ENCODE measurements at regions not wholly inside any gene's neighbourhood (a gene's known extent, or its start where the extent isn't known, plus 50 kb on each side); places are given as distances from the start of the nearest gene placed in this dataset.

DNA sequence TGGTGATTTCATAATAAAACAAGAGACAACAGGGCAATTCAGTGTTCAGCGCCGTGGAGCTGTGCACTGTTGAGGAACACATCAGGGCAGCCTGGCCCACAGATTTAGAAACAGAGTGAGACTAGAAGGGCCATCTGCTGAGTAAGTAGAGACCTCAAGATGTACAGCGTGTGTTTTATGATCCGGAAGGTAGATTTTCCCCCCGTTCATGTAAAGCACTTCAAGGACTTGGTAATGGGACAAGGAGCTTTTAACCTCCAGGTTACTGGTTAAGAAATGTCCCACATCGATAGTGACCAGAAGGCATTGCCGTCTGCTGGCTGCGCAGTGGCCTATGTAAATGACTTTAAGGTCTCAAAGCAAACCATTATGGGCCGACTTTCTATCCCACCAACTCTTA is 1057.7 kb upstream of the EEF2KMT start:
- no peaks in the 10 kb centered on the region for H3K79me2 ChIP-seq (replicated peaks; ENCODE audit: insufficient read depth)
- H3K36me3 ChIP-seq (ENCODE audit: insufficient read depth) = no peaks in the 10 kb centered on the region
- Mint-ChIP-seq H3K27me3 (ENCODE audit: insufficient read depth, low read depth, poor library complexity) (no peaks in the 10 kb centered on the region), H3K36me3 (ENCODE audit: low read depth) (no peaks in the 10 kb centered on the region), H3K4me3 (no peak overlapping the region), H3K9me3 (no peaks in the 10 kb centered on the region), H3K27ac (no peak overlapping the region), H3K4me1 (peaks cover 6% of the 10 kb centered on the region; the same call in 1 of the 3 replicates)
- H3K4me1 ChIP-seq (ENCODE audit: insufficient read depth) = no peaks in the 10 kb centered on the region
- no peaks in the 10 kb centered on the region for H3K9me2 ChIP-seq (ENCODE audit: insufficient read depth)
- H3K4me2 ChIP-seq = no peak overlapping the region
- no peak overlapping the region for H3K27ac ChIP-seq (ENCODE audit: low read depth)
- H2AFZ ChIP-seq = no peak overlapping the region
- ATAC-seq = no peak
- H3F3A ChIP-seq (replicated peaks; ENCODE audit: low read depth) = no peaks in the 10 kb centered on the region
- H4K20me1 ChIP-seq (replicated peaks; ENCODE audit: insufficient read depth) = no peaks in the 10 kb centered on the region
- TF ChIP-seq, protein P1, sequence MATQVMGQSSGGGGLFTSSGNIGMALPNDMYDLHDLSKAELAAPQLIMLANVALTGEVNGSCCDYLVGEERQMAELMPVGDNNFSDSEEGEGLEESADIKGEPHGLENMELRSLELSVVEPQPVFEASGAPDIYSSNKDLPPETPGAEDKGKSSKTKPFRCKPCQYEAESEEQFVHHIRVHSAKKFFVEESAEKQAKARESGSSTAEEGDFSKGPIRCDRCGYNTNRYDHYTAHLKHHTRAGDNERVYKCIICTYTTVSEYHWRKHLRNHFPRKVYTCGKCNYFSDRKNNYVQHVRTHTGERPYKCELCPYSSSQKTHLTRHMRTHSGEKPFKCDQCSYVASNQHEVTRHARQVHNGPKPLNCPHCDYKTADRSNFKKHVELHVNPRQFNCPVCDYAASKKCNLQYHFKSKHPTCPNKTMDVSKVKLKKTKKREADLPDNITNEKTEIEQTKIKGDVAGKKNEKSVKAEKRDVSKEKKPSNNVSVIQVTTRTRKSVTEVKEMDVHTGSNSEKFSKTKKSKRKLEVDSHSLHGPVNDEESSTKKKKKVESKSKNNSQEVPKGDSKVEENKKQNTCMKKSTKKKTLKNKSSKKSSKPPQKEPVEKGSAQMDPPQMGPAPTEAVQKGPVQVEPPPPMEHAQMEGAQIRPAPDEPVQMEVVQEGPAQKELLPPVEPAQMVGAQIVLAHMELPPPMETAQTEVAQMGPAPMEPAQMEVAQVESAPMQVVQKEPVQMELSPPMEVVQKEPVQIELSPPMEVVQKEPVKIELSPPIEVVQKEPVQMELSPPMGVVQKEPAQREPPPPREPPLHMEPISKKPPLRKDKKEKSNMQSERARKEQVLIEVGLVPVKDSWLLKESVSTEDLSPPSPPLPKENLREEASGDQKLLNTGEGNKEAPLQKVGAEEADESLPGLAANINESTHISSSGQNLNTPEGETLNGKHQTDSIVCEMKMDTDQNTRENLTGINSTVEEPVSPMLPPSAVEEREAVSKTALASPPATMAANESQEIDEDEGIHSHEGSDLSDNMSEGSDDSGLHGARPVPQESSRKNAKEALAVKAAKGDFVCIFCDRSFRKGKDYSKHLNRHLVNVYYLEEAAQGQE (IDR thresholded peaks at IDR 0.05; ENCODE audit: unreplicated experiment) = no peak
- TF ChIP-seq EZH2 (IDR thresholded peaks at IDR 0.05; ENCODE audit: low read depth, unreplicated experiment) (no peak), ZNF331 (CRISPR knock-in tag; IDR thresholded peaks at IDR 0.05; ENCODE audit: low read depth) (no peak), POLR2AphosphoS5 (IDR thresholded peaks at IDR 0.05; ENCODE audit: low read depth) (no peak), STAT1 (IDR thresholded peaks at IDR 0.05; ENCODE audit: unreplicated experiment) (no peak)
- no peaks in the 10 kb centered on the region for H3K27me3 ChIP-seq (ENCODE audit: insufficient read depth)
- no peak for DNase-seq (ENCODE audit: low spot score)
- H3K4me3 ChIP-seq = no peak overlapping the region

DNA sequence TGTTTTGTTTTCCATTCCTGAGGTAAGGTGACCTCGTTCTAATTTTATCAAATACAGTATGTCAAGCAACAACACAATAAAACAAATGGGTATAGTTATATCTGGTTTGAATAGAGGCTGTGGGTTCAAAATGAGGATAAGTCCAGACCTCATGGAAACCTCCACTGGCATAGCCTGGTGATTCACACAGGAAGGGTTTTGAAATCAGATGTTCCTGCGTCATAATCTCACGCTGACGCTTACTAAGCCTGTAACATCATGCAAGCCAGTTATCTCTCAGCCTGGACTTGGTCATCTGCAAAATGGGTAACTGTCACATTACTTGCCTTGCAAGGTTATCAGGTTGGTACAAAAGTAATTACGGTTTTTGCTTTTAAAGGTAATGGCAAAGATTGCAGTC is 1056.3 kb upstream of the EEF2KMT start:
- no peaks in the 10 kb centered on the region for H3K9me2 ChIP-seq (ENCODE audit: insufficient read depth)
- no peaks in the 10 kb centered on the region for H4K20me1 ChIP-seq (replicated peaks; ENCODE audit: insufficient read depth)
- H3K36me3 ChIP-seq (ENCODE audit: insufficient read depth) = no peaks in the 10 kb centered on the region
- no peak overlapping the region for H3K27ac ChIP-seq (ENCODE audit: low read depth)
- no peak for TF ChIP-seq NANOG (IDR thresholded peaks at IDR 0.05; ENCODE audit: borderline replicate concordance)
- Mint-ChIP-seq H3K27ac (no peak overlapping the region), H3K4me1 (peaks cover 12% of the 10 kb centered on the region), H3K27me3 (ENCODE audit: insufficient read depth, low read depth, poor library complexity) (peaks cover 1% of the 10 kb centered on the region), H3K36me3 (ENCODE audit: low read depth) (no peaks in the 10 kb centered on the region), H3K9me3 (no peaks in the 10 kb centered on the region), H3K4me3 (no peak overlapping the region)
- ATAC-seq = no peak
- H3K27me3 ChIP-seq (ENCODE audit: insufficient read depth) = no peaks in the 10 kb centered on the region
- H3F3A ChIP-seq (replicated peaks; ENCODE audit: low read depth) = no peaks in the 10 kb centered on the region
- no peak for DNase-seq (ENCODE audit: low spot score)
- H3K4me3 ChIP-seq = no peak overlapping the region
- no peaks in the 10 kb centered on the region for H3K79me2 ChIP-seq (replicated peaks; ENCODE audit: insufficient read depth)
- H3K4me2 ChIP-seq = no peak overlapping the region
- H2AFZ ChIP-seq = no peak overlapping the region
- H3K4me1 ChIP-seq (ENCODE audit: insufficient read depth) = peaks cover 8% of the 10 kb centered on the region; the same call in 1 of the 2 replicates

DNA sequence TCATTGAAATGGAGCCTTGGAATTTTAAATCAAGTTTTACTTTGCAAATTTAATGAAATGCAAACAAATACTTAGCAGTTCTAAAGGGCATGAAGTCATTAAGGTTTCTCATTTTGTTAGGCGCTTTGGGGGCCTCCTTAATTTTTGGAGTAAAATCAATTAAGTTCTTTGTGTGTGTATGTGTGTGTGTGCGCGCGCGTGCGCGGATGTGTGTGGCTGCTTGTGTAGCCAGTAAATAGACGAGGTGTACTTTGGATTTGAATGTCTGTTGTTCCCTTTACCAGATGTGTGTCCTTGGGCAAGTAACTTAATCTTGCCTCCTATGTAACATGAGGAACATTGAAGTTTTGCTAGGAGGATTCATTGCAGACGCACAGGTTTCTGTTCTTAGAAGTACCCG is 1051.4 kb upstream of the EEF2KMT start:
- Histone ChIP-seq H4K20me1 (replicated peaks; ENCODE audit: insufficient read depth) (no peaks in the 10 kb centered on the region), H3F3A (replicated peaks; ENCODE audit: low read depth) (no peaks in the 10 kb centered on the region), H2AFZ (no peak overlapping the region), H3K79me2 (replicated peaks; ENCODE audit: insufficient read depth) (no peaks in the 10 kb centered on the region), H3K9me2 (ENCODE audit: insufficient read depth) (no peaks in the 10 kb centered on the region), H3K27ac (ENCODE audit: low read depth) (no peak overlapping the region), H3K27me3 (ENCODE audit: insufficient read depth) (no peaks in the 10 kb centered on the region), H3K4me3 (no peak overlapping the region), H3K4me1 (ENCODE audit: insufficient read depth) (peaks cover 11% of the 10 kb centered on the region; the same call in 1 of the 2 replicates), H3K4me2 (peak overlapping the region; percentile 57), H3K36me3 (ENCODE audit: insufficient read depth) (no peaks in the 10 kb centered on the region; the same call in 1 of the 2 replicates)
- Mint-ChIP-seq H3K9me3 (0 out of 3 replicates have a peak, but pooled peaks cover 4% of the 10 kb centered on the region), H3K27me3 (ENCODE audit: insufficient read depth, low read depth, poor library complexity) (peaks cover 1% of the 10 kb centered on the region), H3K4me1 (peaks cover 20% of the 10 kb centered on the region), H3K36me3 (ENCODE audit: low read depth) (no peaks in the 10 kb centered on the region; the same call in 2 of the 3 replicates), H3K27ac (no peak overlapping the region), H3K4me3 (no peak overlapping the region)
- ATAC-seq = no peak
- no peak for DNase-seq (ENCODE audit: low spot score)
- TF ChIP-seq, protein P2, sequence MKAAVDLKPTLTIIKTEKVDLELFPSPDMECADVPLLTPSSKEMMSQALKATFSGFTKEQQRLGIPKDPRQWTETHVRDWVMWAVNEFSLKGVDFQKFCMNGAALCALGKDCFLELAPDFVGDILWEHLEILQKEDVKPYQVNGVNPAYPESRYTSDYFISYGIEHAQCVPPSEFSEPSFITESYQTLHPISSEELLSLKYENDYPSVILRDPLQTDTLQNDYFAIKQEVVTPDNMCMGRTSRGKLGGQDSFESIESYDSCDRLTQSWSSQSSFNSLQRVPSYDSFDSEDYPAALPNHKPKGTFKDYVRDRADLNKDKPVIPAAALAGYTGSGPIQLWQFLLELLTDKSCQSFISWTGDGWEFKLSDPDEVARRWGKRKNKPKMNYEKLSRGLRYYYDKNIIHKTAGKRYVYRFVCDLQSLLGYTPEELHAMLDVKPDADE (IDR thresholded peaks at IDR 0.05) = no peak
- TF ChIP-seq ZNF114 (CRISPR knock-in tag; IDR thresholded peaks at IDR 0.05) (no peak), EZH2 (IDR thresholded peaks at IDR 0.05; ENCODE audit: low read depth, unreplicated experiment) (no peak), EZH2phosphoT487 (IDR thresholded peaks at IDR 0.05; ENCODE audit: unreplicated experiment) (no peak)
- TF ChIP-seq, protein P1 (IDR thresholded peaks at IDR 0.05; ENCODE audit: unreplicated experiment) = no peak
- TF ChIP-seq, protein P3, sequence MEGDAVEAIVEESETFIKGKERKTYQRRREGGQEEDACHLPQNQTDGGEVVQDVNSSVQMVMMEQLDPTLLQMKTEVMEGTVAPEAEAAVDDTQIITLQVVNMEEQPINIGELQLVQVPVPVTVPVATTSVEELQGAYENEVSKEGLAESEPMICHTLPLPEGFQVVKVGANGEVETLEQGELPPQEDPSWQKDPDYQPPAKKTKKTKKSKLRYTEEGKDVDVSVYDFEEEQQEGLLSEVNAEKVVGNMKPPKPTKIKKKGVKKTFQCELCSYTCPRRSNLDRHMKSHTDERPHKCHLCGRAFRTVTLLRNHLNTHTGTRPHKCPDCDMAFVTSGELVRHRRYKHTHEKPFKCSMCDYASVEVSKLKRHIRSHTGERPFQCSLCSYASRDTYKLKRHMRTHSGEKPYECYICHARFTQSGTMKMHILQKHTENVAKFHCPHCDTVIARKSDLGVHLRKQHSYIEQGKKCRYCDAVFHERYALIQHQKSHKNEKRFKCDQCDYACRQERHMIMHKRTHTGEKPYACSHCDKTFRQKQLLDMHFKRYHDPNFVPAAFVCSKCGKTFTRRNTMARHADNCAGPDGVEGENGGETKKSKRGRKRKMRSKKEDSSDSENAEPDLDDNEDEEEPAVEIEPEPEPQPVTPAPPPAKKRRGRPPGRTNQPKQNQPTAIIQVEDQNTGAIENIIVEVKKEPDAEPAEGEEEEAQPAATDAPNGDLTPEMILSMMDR (conservative IDR thresholded peaks at IDR 0.05; ENCODE audit: low read depth in 2 of 2) = no peak
